ENCODE measurements at regions not wholly inside any gene's neighbourhood (a gene's known extent, or its start where the extent isn't known, plus 50 kb on each side); places are given as distances from the start of the nearest gene placed in this dataset.

- TF ChIP-seq ZFX (IDR thresholded peaks at IDR 0.05; ENCODE audit: borderline replicate concordance) (no peak), CTCF (IDR thresholded peaks at IDR 0.05) (no peak)
Observed at GRCh38 chr21:15667819-15668218, 62.0 kb upstream of the USP25 start.
